Breast epithelium (tissue), 3 donors: ENCODE measurements at regions not wholly inside any gene's neighbourhood (a gene's known extent, or its start where the extent isn't known, plus 50 kb on each side); places are given as distances from the start of the nearest gene placed in this dataset.

Experiments used
- CTCF ChIP-seq, 3 donors: fragments of 450-650 bp; IDR thresholded peaks; one replicate each; pipeline ENCODE4 v1.5.1; 2016 to 2017; ENCODE audit warnings: antibody characterized with exemption in 3 of 3, mild to moderate bottlenecking in 3 of 3, moderate library complexity in 3 of 3
- POLR2A ChIP-seq: fragments of 450-650 bp; IDR thresholded peaks from one replicate; pipeline ENCODE4 v1.6.1; 2016; ENCODE audit warnings: antibody characterized with exemption, mild to moderate bottlenecking, moderate library complexity
- POLR2AphosphoS5 ChIP-seq, 3 donors: sonication (generic); formaldehyde crosslinking; IDR thresholded peaks; one replicate each; pipeline ENCODE4 v1.6.1; 2017; ENCODE audit warnings: antibody characterized with exemption in 3 of 3

- TF ChIP-seq POLR2A: no peak
- no peak for TF ChIP-seq CTCF (IDR thresholded peaks at IDR 0.05)
- no peak for TF ChIP-seq POLR2AphosphoS5 (IDR thresholded peaks at IDR 0.05)
Measured at GRCh38 chr1:55605155-55605554, 390.0 kb upstream of the USP24 start.
